TTC549 (cell line): ENCODE measurements at regions not wholly inside any gene's neighbourhood (a gene's known extent, or its start where the extent isn't known, plus 50 kb on each side); places are given as distances from the start of the nearest gene placed in this dataset.
"Not testable (repeated sequence)": the region's sequence is repeated elsewhere in the genome, so short reads cannot be mapped to it uniquely, and the experiment has no call there.

Source experiments
- FAIRE-seq: peaks from 2 replicates; lab custom pipeline; 2012; peaks lifted over from hg19 to GRCh38; lab: Jason Lieb, UNC

DNA sequence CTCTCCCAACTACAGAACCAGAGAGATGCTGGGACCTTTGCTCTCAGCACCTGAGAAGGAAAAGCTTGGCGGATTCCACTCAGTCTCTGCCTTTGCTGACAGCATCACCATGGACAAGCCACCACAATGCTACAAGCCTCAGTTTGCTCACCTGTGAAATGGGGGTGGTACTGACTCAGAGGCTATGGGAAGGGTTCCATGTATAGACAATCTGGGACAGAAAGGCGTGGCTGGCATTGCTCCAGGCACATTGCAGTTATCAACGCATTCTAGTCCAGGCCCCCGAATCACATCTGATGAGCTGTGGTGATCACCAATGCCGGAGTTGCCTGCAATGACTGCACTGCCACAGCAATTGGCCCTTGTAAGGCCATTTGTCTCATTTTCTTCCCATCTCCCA lies 72.6 kb downstream of the ISX start:
- FAIRE-seq = no peak

DNA sequence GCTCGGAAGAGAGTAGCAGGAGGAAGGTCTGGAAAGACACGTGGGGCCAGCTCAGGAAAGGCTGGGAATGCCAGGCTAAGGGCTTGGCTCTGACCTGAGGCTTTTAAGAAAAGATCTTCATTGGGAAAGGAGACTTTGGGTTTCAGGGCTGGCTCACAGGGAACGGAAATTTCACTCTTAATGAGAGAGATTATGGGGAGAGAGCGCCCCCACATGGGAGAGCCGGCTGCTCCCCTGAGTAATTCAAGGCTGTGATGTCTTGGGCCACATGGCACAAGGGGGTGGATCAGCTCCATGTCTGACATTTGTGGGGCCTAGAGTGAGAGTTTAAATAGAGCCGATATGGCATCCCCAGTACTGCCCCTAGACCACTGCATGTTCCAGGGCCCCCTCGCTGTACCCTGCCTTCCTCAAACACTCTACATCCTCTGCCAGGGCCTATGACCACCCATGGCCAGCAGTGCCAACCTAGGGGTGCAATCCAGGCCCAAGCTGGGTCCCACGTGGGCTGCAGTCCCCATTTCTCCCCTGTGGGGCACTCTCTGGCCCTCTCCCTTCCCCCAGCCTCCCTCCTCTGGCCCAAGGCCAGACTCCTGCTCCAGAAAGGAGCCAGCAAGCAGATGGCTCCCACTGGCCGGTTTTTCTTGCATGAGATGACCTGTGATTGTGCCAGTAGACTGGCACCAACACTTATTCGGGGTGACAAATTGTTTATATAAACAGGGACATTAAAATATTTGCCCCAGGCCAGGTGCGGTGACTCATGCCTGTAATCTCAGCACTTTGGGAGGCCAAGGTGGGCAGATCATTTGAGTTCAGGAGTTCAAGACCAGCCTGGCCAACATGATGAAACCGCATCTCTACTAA lies 75.2 kb downstream of the ISX start:
- no peak for FAIRE-seq

DNA sequence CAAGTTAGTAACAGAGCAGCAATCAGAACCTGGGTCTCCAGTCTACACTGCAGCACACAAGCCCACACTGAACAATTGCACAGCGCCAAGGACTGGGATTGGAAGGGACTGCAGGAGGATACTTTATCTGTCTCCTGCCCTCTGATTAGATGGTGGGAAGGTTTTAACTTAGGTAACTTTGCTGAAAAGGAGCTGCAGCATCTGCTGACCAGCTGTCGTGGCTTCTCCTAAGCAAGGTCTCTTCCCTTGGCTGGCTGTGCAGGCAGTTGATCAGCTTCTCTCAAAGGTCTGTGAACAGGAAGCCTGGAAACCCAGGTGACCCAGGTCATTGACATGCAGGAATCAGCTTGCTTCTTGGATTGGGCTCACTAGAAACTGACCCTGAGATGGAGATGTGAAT lies 82.4 kb downstream of the ISX start:
- FAIRE-seq = no peak

- no peak for FAIRE-seq
Measured at GRCh38 chr22:35148866-35149548, 83.0 kb downstream of the ISX start.

DNA sequence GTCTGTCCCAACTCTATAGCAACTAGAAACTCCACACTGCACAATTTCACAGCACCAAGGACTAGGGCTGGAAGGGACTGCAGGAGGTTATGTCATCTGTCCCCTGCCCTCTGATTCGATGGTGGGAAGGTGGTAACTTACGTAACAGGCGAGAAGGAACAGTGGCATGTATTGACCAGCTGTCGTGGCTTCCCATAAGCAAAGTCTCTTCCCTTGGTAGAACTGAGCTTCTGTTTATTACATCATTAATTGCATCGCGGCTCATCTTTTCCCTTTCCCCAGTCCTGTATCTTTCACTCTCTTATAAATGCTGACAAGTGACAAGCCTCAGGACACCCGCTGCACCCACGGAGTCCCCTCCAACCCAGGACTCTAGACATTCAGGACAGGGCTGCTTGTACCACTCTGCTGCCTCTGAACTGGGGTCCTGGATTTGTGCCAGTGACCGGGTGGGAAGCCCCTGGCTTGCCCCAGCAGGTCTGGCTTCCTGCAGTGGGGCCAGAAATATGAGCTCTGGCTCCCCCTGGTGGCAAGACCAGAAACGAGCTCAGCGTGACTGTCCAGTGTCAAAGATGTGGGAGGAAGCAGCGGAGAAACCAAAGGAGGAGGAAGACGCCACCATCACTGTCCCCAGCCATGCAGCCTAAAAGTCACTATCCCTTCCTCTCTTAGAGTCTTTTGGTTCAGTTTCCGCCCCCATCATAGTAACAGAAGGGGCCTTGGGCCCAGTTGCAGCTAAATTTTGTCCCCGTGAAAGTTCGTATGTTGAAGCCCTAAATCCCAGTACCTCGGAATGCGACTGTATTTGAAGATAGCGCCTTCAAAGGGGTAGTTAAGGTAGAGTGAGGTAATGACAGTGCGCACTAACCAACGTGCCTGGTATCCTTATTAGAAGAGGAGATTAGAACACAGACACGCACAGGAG lies 84.5 kb downstream of the ISX start:
- no peak for FAIRE-seq

- no peak for FAIRE-seq
Measured at GRCh38 chr22:35152316-35152715, 86.4 kb downstream of the ISX start.

DNA sequence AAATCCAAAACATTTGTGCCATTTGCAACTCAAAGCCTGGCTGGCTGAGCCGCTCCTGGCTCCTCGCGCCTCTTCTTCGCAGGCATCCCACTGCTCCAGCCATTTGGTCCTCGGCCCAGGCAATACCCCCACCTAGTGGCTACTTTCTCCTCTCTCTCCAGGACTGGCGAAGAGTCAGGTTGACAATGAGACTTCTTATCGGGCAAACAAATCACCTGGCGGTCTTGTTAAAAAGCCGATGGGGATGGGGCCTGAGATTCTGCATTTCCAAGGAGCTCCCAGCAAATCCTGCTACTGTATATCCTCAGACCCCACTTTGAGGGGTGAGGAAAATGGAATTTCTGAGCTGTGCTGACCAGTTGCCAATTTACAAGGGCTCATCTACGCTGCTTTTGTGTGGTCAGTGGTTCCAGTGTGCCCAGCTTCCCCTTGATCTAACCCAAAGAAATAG lies 89.0 kb downstream of the ISX start:
- FAIRE-seq = no peak

- FAIRE-seq = no peak
Measured at GRCh38 chr22:35155403-35156025, 89.6 kb downstream of the ISX start.

DNA sequence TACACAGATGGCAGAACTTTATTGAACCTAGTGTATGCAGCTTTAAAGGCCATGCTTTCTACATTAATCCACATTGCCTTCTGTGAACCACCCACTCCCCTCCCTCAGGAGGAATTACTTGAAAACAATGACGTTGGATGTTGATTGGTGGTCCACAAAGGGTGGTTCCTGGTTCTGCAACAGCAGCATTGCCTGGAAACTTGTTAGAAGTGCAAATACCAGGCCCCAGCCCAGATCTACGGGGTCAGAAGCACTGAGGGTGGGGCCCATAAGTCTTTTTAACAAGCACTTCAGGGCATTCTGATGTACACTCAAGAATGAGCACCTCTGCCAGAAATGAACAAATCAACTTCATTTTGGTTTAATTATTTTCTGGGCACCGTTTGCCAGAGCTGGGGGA lies 91.0 kb downstream of the ISX start:
- no peak for FAIRE-seq

DNA sequence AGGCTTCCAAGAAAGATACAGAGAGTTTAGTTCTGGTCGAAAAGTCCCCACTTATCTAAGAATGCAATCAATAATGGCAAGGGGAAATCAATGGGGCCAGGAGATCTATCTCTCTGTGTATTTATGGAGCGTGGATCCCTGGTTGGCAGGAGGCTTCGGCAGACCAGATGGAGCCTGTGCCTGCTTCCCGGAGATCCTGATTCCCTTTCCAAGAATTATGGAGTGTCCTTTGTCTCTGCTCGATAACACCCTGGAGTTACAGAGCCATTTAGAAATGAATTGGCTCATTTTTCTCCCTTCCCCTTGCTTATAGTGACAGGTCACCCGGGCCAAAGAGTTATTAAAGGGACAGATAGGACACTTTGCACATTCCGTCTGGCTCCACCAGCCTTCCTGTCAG lies 92.4 kb downstream of the ISX start:
- no peak for FAIRE-seq

GRCh38 chr22:35159343-35159742 lies 93.4 kb downstream of the ISX start:
- FAIRE-seq = no peak

- no peak for FAIRE-seq
Measured at GRCh38 chr22:35160268-35160667, 94.3 kb downstream of the ISX start.

GRCh38 chr22:35165896-35166295 lies 91.4 kb upstream of the HMGXB4 start:
- not testable (repeated sequence) for FAIRE-seq

DNA sequence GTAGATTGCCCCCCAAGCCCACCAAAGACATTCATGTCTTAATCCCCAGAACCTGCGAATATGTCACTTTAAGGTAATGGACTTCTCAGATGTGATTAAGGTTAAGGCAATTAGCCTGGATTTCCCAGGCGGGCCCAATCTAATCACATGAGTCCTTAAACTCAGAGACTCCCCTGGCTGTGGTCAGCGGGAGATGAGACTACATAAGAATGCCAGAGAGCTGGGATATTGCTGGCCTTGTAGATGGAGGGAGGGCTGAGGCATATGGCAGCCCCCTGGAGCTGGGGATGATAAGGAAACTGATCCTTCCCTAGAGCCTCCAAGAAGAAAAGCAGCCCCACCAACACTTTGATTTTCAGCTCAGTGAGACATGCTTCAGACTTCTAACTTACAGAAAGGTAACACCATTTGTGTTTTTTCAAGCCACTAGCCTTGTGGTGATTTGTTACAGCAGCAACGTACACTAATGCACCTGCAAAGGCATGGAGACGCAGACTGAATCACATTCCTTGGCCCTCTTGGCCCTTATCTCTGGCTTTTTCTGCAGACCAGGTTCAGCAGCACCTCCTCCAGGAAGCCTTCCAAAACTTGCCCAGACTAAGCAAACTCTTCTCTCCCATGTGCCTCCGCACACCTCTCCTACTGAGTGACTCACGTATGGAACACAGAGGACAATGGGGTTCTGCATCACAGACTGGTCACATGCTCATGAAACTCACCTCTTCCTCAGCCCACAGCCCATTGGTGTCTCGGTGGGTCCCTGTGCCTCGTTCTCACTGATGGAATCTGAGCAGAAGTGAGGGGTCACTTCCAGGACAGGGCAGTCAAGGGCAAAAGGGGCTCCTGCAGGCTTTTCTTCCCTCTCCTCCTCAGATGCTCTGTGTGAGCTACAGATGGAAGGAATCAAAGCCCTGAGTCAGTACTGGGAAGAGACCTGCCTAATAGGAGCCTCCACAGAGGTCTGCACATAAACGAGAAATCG lies 86.3 kb upstream of the HMGXB4 start:
- FAIRE-seq = no peak

DNA sequence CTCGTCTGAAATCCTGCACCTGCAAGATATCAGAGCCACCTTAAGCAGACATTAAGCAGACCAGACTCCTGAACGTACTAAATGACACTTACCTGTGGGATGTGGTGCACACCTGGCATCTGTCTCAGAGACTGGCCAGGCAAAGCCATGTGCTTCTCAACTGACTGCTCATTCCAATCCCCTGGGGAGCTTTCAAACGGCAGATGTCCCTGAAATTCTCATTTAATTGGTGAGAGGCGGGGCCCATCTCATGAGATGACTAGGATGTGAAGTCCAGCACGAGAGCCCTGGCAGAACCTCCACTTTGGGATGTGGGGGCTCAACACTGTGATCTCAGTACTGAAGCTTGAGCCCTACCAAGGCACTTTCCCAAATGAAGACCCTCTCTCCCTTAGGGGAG lies 84.9 kb upstream of the HMGXB4 start:
- no peak for FAIRE-seq

- FAIRE-seq = no peak
Measured at GRCh38 chr22:35173655-35174054, 83.6 kb upstream of the HMGXB4 start.

- no peak for FAIRE-seq
Measured at GRCh38 chr22:35174401-35175038, 82.8 kb upstream of the HMGXB4 start.

- FAIRE-seq = no peak
Measured at GRCh38 chr22:35175392-35175791, 81.9 kb upstream of the HMGXB4 start.

- no peak for FAIRE-seq
Measured at GRCh38 chr22:35177811-35178210, 79.5 kb upstream of the HMGXB4 start.

- no peak for FAIRE-seq
Measured at GRCh38 chr22:35178446-35178845, 78.8 kb upstream of the HMGXB4 start.
